ENCODE measurements at regions not wholly inside any gene's neighbourhood (a gene's known extent, or its start where the extent isn't known, plus 50 kb on each side); places are given as distances from the start of the nearest gene placed in this dataset.

- no peak for DNase-seq
Measured at GRCh38 chr4:11042760-11043159, 358.2 kb upstream of the CLNK start.

DNA sequence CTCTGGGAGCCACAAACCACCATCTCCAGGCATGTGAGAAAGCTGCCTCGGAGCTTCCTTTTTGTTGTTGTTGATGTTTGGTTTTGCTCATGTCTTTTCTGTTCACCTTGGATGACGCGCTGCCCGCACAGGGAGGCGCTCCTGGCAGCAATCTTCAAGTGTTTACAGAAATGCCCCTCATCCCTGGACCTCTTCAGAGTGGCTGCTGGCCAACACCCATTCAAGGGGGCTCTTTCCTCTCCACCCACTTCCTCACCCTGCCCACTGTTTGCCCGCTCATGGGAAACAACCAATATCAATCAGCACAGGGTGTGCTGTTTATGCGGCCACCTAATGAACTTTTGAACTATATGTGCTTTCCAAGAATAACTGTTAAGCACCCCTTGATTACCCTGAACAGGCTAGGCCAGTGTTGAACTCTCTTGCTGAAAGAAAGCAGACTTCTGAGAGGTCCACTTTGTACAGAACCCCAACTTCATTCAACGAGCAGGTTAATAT, 355.1 kb upstream of the CLNK start:
- no peak for DNase-seq

- no peak for DNase-seq
Measured at GRCh38 chr4:11038926-11039325, 354.4 kb upstream of the CLNK start.

DNA sequence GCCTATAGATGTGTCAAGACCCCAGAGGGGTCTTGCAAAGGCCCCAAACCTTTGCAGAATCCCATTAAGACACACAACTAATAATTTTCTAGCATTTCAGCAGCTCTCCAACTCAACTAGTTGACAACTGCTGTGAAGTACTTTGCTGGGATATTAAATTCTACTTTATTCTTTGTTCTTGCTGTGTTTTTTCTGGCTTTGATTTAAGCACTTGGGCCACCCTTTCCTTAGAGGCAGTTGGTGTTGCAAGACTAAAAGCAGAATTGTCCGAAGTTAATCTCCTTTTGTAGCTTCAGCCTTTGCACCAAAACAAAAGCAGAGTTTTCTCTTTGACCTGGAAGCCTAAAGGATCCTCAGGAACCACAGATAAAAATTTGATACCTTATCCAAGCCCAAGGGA, 353.1 kb upstream of the CLNK start:
- DNase-seq: no peak

DNA sequence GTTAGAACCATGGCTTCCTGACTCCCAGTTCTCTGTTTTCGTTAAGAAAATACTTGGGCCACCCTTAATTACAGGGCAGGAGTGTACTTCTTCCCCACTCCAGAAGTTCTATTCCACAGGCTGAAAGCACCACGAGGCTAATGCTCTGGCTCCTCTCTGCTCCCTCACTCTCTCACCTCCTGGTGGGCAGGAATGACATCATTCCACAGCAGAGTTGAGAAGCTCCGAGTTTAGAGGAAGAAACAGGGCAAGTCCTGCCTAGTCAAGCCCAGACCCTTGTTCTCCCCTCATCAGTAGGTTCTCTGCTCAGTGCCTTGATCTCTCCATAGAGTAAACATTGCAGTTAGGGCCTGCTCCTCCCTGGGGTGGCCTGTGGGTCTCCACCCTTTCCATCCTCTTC, 343.8 kb upstream of the CLNK start:
- no peak for DNase-seq

DNA sequence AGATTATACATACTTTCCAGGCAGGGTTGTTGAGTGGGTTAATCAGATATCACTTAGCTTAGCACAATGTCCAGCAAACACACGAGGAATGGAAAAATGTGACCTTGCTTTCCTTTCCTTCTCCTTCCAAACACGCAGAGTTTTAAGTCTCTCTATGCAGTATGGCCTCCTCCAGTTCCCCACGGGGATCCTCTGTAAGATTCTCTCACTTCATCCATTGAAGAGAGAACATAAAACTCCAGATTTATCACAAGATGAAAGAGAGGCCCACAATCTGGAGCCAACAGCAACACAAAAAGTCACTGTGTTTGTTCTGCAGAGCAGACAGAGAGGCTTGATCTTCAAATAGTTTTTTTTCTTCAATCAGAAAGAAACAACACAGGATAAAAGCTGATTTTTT, 336.8 kb upstream of the CLNK start:
- DNase-seq: no peak

DNA sequence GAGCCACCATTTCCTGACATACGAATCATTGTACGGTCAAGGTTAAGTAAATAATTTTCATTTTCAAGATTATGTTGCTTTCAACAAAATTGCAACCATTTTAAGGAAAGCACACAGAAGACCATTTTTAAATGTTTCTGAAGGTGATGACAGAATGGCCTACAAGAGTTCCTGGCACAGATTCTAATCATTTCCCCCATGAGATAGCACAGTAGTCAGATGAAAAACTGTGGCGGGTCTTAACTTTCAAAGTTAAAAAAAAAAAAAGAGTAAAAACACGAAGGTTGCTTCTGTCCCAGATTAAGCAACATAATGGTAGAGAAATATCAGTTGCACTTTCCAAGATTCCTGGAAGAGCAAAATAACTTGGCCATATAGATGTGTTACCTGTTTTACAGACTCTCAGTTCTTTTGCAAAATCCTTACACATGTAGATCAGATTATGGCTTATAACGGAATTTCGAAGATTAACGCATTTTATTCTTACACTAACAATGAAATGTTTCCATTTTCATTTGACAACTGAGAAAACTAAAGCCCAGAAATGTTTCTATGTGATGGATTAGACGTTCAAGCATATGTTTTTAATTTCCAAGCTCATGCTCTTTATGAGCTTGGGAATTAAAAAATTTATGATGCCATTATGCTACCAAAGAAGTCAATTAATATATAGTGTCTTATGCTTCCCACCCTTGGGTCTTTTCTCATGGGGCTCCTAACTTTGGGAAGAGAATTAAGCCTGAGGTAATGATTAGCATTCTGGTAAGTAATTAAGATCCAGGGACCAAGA, 335.1 kb upstream of the CLNK start:
- no peak for DNase-seq

- DNase-seq: no peak
Measured at GRCh38 chr4:11014199-11014598, 329.6 kb upstream of the CLNK start.

DNA sequence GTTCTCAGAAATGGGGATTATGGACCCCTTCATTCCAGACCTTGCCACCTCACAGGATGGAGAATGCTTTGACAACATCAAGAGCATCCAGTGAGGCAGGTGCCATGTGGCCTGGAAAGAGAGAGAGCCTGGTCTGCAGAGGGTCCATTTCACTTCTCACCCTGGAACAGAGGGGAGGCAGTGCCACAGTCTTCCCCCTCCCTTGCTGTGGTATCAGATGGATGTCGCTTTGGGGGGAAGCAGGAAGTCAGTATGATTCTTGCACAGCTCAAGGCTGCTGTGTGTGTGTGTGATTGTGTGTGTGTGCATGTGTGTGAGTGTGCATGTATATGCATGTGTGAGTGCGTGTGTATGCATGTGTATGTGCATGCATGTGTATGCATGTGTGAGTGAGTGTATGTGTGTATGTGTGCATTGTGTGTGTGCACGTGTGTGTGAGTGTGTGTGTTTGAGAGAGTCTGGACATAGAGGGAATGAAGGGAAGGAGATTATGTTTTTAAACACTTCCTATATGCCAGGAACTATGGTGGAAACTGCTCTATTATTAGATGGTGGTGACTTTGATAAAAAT, 328.6 kb upstream of the CLNK start:
- DNase-seq: no peak

DNA sequence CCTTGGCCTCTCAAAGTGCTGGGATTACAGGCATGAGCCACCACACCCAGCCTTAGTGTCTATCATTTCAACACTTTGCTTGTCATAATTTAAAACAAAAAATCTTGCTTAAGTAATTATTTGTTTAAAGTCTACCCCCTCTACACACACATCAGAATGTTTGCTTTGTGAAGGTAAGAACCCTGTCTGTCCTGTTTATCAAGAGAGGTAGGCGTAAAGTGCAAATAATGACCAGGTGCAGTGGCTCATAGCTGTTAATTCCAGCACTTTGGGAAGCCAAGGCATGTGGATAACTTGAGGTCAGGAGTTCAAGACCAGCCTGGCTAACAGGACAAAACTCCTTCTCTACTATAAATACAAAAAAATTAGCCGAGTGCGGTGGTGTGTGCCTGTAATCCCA, 326.7 kb upstream of the CLNK start:
- no peak for DNase-seq

- no peak for DNase-seq
Measured at GRCh38 chr4:11010624-11011023, 326.1 kb upstream of the CLNK start.

DNA sequence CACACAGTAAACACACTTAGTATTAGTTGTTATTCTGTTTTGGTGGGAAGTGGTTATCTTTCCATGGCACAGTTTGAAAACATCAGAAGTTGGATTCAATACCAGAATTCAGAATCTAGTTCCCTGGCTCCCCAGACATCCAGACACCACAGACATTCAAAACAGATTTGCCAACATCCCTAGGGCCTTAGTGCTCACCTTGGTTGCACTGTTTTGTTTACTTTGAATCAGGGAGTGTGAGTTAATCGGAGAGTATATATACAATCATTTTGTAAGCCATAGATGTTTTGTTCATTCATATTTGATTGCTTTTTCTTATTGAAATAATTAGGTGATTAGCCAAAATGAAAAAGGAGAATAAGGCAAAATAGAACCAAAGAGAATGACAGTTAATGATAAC, 324.7 kb upstream of the CLNK start:
- DNase-seq: no peak

DNA sequence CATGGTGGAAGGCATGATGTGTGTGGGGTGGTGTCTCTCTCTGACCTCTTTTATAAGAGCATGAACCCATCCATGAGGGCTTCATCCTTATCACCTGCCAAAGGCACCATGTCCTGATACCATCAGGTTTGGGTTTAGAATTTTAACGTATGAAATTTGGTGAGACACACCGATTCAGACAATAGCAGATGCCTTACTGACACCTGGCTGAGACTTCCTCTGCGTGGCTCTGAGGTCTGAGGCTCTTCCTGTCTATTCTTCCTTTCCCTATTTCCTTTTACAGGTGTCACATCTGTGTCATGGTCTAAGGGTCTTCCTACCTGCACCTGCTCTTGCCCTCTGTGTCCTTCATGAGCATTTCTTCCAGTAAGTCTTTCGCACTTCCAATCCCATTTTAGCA, 320.7 kb upstream of the CLNK start:
- no peak for DNase-seq

GRCh38 chr4:11004818-11005217, 320.2 kb upstream of the CLNK start:
- no peak for DNase-seq

- no peak for DNase-seq
Measured at GRCh38 chr4:11002961-11003360, 318.4 kb upstream of the CLNK start.

DNA sequence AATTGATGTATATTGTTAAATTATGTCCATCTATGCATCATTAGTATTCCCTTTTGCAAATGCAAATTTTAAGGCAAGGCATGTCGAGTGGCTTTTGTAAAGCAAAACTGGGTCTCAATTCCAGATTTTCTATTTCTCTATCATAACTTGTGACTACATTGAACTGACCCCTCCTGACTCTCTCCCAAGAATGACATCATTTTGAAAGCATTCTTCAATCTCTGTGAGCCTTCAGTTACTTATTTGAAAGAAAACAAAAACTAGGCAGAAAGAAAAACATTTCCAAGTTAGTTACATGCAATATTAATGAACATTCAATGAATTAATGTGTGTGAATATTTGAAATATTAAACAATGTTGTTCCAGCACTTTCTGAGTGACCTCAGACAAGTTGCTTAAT, 314.3 kb upstream of the CLNK start:
- DNase-seq: no peak

- DNase-seq: no peak
Measured at GRCh38 chr4:10984815-10985214, 300.2 kb upstream of the CLNK start.

GRCh38 chr4:10983885-10984640, 299.5 kb upstream of the CLNK start:
- DNase-seq: no peak

- DNase-seq: peak in 1 of 2 donors; percentile 29
Measured at GRCh38 chr4:10983268-10983667, 298.7 kb upstream of the CLNK start.

DNA sequence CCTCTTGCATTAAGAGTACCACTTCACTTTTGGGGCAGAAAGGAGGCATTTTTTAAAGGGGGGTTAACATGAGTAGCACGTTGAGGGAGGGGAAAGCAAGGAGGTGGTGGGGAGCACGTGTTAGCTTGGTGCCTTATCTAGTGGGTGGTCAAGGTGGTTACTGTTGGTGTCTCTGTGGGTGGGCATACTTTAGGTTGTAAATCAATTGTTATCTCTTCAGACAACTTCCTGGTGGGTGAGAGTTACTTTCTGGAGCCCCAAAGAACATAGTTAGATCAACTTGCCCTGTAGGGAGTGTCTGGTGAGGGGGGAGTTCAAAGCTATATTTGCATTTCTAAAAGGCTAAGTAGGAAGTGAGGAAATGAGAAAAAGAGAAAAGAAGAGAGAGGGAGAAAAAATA, 297.7 kb upstream of the CLNK start:
- DNase-seq: no peak

GRCh38 chr4:10981576-10981975, 297.0 kb upstream of the CLNK start:
- no peak for DNase-seq

DNA sequence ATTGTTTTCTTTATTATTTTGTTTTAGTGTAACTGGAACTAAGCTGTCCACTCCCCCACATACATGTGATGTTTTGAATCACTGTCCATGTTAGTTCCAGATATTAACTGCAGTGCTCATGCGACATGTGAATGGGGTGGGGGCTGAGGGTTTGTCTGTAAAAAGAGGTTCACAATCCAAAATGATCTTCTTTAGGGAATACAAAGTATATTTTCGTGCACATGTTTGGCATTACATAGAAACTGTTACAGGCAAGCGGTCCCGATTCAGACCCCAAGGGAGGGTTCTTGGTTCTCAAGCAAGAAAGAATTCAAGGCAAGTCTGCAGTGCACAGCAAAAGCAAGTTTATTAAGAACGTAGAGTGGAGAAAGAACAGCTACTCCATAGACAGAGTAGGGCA, 296.5 kb upstream of the CLNK start:
- no peak for DNase-seq

DNA sequence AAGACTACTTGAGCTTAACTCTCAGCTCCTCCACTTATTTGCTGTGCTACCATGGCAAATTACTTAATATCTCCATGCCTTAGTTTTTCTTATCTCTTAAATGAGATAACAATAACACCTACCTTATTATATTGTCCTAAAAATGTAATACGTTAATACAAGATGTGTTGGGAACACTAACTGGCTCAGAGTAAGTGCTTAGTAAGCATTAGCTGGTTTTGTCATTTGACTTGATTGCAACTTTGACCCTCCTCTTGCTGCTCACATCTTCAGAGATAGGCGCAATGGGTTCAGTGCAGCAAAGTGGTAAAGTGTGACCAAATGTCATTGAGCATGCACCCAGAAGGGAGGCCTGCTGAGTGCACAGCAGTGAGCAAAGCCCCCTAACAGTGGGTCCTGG, 294.5 kb upstream of the CLNK start:
- no peak for DNase-seq

- no peak for DNase-seq
Measured at GRCh38 chr4:10977534-10977933, 293.0 kb upstream of the CLNK start.
